ENCODE measurements at regions not wholly inside any gene's neighbourhood (a gene's known extent, or its start where the extent isn't known, plus 50 kb on each side); places are given as distances from the start of the nearest gene placed in this dataset.

- intact Hi-C loops (cut with micrococcal nuclease) (no loop called here), in situ Hi-C loops (cut with MboI) (no loop called here)
- 5% methylated on average over 3 of the region's 3 CpGs for WGBS (ENCODE audit: insufficient coverage, low coverage, missing lambda C conversion rate)
- no peaks in the 10 kb centered on the region for H3K4me1 ChIP-seq (replicated peaks in 1 of 2; ENCODE audit: control insufficient read depth in 2 of 2, insufficient read depth in 2 of 2, low read length in 2 of 2)
- no TSS peak for BruUV-seq (replicated peaks)
- H3K27me3 ChIP-seq (ENCODE audit: control insufficient read depth in 2 of 2, insufficient read depth in 2 of 2, low read length in 2 of 2): no peaks in the 10 kb centered on the region
- H3K36me3 ChIP-seq (ENCODE audit: control insufficient read depth, insufficient read depth, low read length): no peaks in the 10 kb centered on the region
- ChIA-PET POLR2A (no interaction called here), CTCF (ENCODE audit: low intra/inter-chr PET ratio) (no interaction called here)
- ATAC-seq (no peak), FAIRE-seq (no peak), DNase-seq (ENCODE audit: extremely low read depth in 1 of 4, low spot score in 3 of 4) (no peak)
- TF ChIP-seq CREB1 (IDR thresholded peaks at IDR 0.05) (no peak), CREB1 (CRISPR knock-in tag; IDR thresholded peaks at IDR 0.05) (no peak), TOE1 (IDR thresholded peaks at IDR 0.05; ENCODE audit: borderline replicate concordance) (no peak), TOE1 (CRISPR knock-in tag; IDR thresholded peaks at IDR 0.05; ENCODE audit: borderline replicate concordance, low read depth) (no peak), CBFB (CRISPR knock-in tag; IDR thresholded peaks at IDR 0.05) (no peak), MTA1 (IDR thresholded peaks at IDR 0.05; ENCODE audit: borderline replicate concordance) (no peak), STAT6 (CRISPR knock-in tag; IDR thresholded peaks at IDR 0.05) (no peak), KLF1 (tag; IDR thresholded peaks at IDR 0.05) (no peak), FOS (IDR thresholded peaks at IDR 0.05; ENCODE audit: extremely low read depth, insufficient read length) (no peak), ELF1 (tag; IDR thresholded peaks at IDR 0.05) (no peak), MBD2 (IDR thresholded peaks at IDR 0.05; ENCODE audit: borderline replicate concordance, low read depth) (no peak), ZNF232 (CRISPR knock-in tag; IDR thresholded peaks at IDR 0.05) (no peak), PRMT5 (CRISPR knock-in tag; IDR thresholded peaks at IDR 0.05) (no peak), MCM7 (IDR thresholded peaks at IDR 0.05) (no peak), BACH1 (tag; IDR thresholded peaks at IDR 0.05) (no peak), HMG20B (CRISPR knock-in tag; IDR thresholded peaks at IDR 0.05) (no peak), TCF7 (IDR thresholded peaks at IDR 0.05; ENCODE audit: borderline replicate concordance) (no peak), XRCC5 (IDR thresholded peaks at IDR 0.05; ENCODE audit: low read depth, low read length) (no peak), MEF2D (tag; conservative IDR thresholded peaks at IDR 0.05; ENCODE audit: low read depth) (no peak)
- TF ChIP-seq, protein P1, sequence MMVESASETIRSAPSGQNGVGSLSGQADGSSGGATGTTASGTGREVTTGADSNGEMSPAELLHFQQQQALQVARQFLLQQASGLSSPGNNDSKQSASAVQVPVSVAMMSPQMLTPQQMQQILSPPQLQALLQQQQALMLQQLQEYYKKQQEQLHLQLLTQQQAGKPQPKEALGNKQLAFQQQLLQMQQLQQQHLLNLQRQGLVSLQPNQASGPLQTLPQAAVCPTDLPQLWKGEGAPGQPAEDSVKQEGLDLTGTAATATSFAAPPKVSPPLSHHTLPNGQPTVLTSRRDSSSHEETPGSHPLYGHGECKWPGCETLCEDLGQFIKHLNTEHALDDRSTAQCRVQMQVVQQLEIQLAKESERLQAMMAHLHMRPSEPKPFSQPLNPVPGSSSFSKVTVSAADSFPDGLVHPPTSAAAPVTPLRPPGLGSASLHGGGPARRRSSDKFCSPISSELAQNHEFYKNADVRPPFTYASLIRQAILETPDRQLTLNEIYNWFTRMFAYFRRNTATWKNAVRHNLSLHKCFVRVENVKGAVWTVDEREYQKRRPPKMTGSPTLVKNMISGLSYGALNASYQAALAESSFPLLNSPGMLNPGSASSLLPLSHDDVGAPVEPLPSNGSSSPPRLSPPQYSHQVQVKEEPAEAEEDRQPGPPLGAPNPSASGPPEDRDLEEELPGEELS (CRISPR knock-in tag; IDR thresholded peaks at IDR 0.05; ENCODE audit: borderline replicate concordance): no peak
- TF ChIP-seq, protein P2, sequence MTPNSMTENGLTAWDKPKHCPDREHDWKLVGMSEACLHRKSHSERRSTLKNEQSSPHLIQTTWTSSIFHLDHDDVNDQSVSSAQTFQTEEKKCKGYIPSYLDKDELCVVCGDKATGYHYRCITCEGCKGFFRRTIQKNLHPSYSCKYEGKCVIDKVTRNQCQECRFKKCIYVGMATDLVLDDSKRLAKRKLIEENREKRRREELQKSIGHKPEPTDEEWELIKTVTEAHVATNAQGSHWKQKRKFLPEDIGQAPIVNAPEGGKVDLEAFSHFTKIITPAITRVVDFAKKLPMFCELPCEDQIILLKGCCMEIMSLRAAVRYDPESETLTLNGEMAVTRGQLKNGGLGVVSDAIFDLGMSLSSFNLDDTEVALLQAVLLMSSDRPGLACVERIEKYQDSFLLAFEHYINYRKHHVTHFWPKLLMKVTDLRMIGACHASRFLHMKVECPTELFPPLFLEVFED (CRISPR knock-in tag; conservative IDR thresholded peaks at IDR 0.05): no peak
- H4K20me1 ChIP-seq (replicated peaks; ENCODE audit: control insufficient read depth, insufficient read depth, low read length): no peaks in the 10 kb centered on the region
- H3K79me2 ChIP-seq (ENCODE audit: control insufficient read depth, insufficient read depth, low read length): no peaks in the 10 kb centered on the region
- no peak overlapping the region for H3K9ac ChIP-seq (ENCODE audit: insufficient read depth in 1 of 2, low read depth in 2 of 2, low read length in 2 of 2)
- H3K27ac ChIP-seq (ENCODE audit: extremely low read depth, low read depth, low read length): no peak overlapping the region
- no peak overlapping the region for H3K4me3 ChIP-seq
- H2AFZ ChIP-seq (ENCODE audit: low read depth, low read length): no peak overlapping the region
- H3K9me3 ChIP-seq (replicated peaks; ENCODE audit: control insufficient read depth, insufficient read depth, low read depth, low read length): no peaks in the 10 kb centered on the region
- no peaks in the 10 kb centered on the region for H3K9me1 ChIP-seq (ENCODE audit: control insufficient read depth, insufficient read depth, low read length)
- H3K4me2 ChIP-seq (ENCODE audit: insufficient read depth, low read length): no peak overlapping the region
Measured at GRCh38 chr12:17017402-17017801, 411.4 kb upstream of the LMO3 start.

Measured in K562 (cell line).